Thymus (tissue), 11 donors: ENCODE measurements at regions not wholly inside any gene's neighbourhood (a gene's known extent, or its start where the extent isn't known, plus 50 kb on each side); places are given as distances from the start of the nearest gene placed in this dataset.

ENCODE experiments used
- DNase-seq, 9 donors: peaks; one replicate each; pipeline ENCODE4 v3.0.0-alpha.2; 2013; ENCODE audit warnings: low spot score in 9 of 9, low read depth in 6 of 9, missing footprints in 1 of 9
- H3K27ac ChIP-seq, 2 donors: one replicate each; pipeline ENCODE4 v1.5.1; 2013; ENCODE audit warnings: control low read depth in 1 of 2, low read depth in 1 of 2, low read length in 1 of 2, mild to moderate bottlenecking in 1 of 2, moderate library complexity in 1 of 2
- H3K27me3 ChIP-seq, 2 donors: one replicate each; pipeline ENCODE4 v1.5.1; 2013; ENCODE audit warnings: low read length in 1 of 2; ENCODE audit not compliant: control insufficient read depth in 2 of 2, insufficient read depth in 1 of 2
- H3K36me3 ChIP-seq, 2 donors: one replicate each; pipeline ENCODE4 v1.5.1; 2013; ENCODE audit warnings: low read length in 1 of 2, mild to moderate bottlenecking in 1 of 2, moderate library complexity in 1 of 2; ENCODE audit not compliant: control insufficient read depth in 2 of 2, insufficient read depth in 2 of 2
- H3K4me1 ChIP-seq, 2 donors: one replicate each; pipeline ENCODE4 v1.5.1; 2013; ENCODE audit warnings: low read length in 2 of 2; ENCODE audit not compliant: control insufficient read depth in 2 of 2, insufficient read depth in 2 of 2
- H3K4me3 ChIP-seq, 2 donors: one replicate each; pipeline ENCODE4 v1.5.1; 2013; ENCODE audit warnings: low read length in 2 of 2, control low read depth in 1 of 2, mild to moderate bottlenecking in 1 of 2
- H3K9me3 ChIP-seq, 2 donors: one replicate each; pipeline ENCODE4 v1.5.1; 2013; ENCODE audit warnings: low read length in 1 of 2, mild to moderate bottlenecking in 1 of 2; ENCODE audit not compliant: control insufficient read depth in 2 of 2, insufficient read depth in 1 of 2
- WGBS: extraction: QIAGEN DNeasy Blood & Tissue Kit; methylation state at CpG from one replicate; pipeline ENCODE4 v1.1.7; 2013; 5-methylcytosine and 5-hydroxymethylcytosine counted together
- donor health status: healthy.

- Histone ChIP-seq H3K36me3 (no peaks in the 10 kb centered on the region), H3K27ac (no peak overlapping the region), H3K9me3 (peaks cover 0 to under 1% of the 10 kb centered on the region in 2 donors), H3K4me1 (no peaks in the 10 kb centered on the region), H3K4me3 (no peak overlapping the region), H3K27me3 (no peaks in the 10 kb centered on the region)
- no peak for DNase-seq
- WGBS: 83% methylated on average over 2 of the region's 2 CpGs
Observed at GRCh38 chr6:22412994-22413393, 116.2 kb upstream of the PRL start.

- DNase-seq: no peak
- Histone ChIP-seq H3K9me3 (peaks cover 0 to 3% of the 10 kb centered on the region in 2 donors), H3K27ac (no peak overlapping the region), H3K4me1 (no peaks in the 10 kb centered on the region), H3K36me3 (no peaks in the 10 kb centered on the region), H3K27me3 (no peaks in the 10 kb centered on the region), H3K4me3 (no peak overlapping the region)
- WGBS: 95% methylated on average over 6 of the region's 6 CpGs
Observed at GRCh38 chr6:22413681-22414311, 117.0 kb upstream of the PRL start.

- Histone ChIP-seq H3K4me1 (no peaks in the 10 kb centered on the region), H3K9me3 (peaks cover 0 to 3% of the 10 kb centered on the region in 2 donors), H3K27me3 (no peaks in the 10 kb centered on the region), H3K4me3 (no peak overlapping the region), H3K27ac (no peak overlapping the region), H3K36me3 (no peaks in the 10 kb centered on the region)
- WGBS: 86% methylated on average over 1 of the region's 1 CpG
- no peak for DNase-seq
Observed at GRCh38 chr6:22418714-22419113, 121.9 kb upstream of the PRL start.

GRCh38 chr6:22421198-22421597, 124.4 kb upstream of the PRL start:
- no peak for DNase-seq
- no peaks in the 10 kb centered on the region for H3K27me3 ChIP-seq
- WGBS: 96% methylated on average over 2 of the region's 2 CpGs

DNA sequence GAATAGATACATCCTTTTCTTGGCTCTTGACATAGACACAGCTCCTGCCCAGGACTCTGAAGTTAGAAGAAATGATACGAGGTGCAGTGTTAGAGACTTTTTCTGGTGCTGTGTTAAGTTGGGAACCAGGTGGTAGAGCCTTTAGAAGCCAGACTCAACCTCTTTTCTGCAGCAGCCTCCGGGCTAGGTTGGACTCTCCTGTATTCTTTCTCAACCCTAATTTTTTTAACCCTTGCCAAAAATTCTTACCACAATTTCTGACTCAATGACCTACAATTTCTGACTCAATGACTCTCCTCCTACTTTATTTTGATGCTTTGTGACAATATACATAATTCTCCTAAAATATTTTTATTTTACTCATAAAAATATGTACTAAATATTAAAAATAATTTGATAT, 127.4 kb upstream of the PRL start:
- no peak for DNase-seq
- H3K36me3 ChIP-seq: no peaks in the 10 kb centered on the region
- 96% methylated on average over 2 of the region's 2 CpGs for WGBS
- H3K4me1 ChIP-seq: no peaks in the 10 kb centered on the region
- no peak overlapping the region for H3K27ac ChIP-seq
- H3K4me3 ChIP-seq: no peak overlapping the region
- H3K9me3 ChIP-seq: no peaks in the 10 kb centered on the region
- no peaks in the 10 kb centered on the region for H3K27me3 ChIP-seq

More at GRCh38 chr6:22421198-22421597, 124.4 kb upstream of the PRL start:
- Histone ChIP-seq H3K9me3 (peaks cover 0 to 3% of the 10 kb centered on the region in 2 donors), H3K4me3 (no peak overlapping the region), H3K27ac (no peak overlapping the region), H3K4me1 (no peaks in the 10 kb centered on the region), H3K36me3 (no peaks in the 10 kb centered on the region)

GRCh38 chr6:22432060-22432459, 135.2 kb upstream of the PRL start:
- Histone ChIP-seq H3K27ac (no peak overlapping the region), H3K27me3 (no peaks in the 10 kb centered on the region), H3K4me3 (no peak overlapping the region), H3K36me3 (no peaks in the 10 kb centered on the region), H3K4me1 (no peaks in the 10 kb centered on the region), H3K9me3 (no peaks in the 10 kb centered on the region)
- no peak for DNase-seq
- 98% methylated on average over 2 of the region's 2 CpGs for WGBS

DNA sequence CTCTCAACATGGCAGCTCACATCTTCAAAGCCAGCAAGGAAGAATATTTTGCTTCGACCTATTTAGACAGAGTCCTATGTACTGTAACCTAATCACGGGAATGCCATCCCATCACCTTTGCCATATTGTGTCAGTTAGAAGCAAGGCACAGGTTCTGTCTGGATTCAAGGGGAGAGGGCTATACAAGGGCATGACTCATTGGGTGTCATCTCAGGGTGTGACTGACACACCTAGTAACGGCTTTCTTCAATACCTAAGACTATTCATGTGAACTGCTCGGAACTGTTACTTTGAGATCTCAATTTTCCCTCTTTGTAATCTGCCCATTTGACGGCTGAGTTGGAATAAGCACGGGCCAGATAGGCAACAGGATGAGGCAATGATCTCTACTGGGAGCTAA, 135.6 kb upstream of the HDGFL1 start:
- WGBS: 97% methylated on average over 6 of the region's 6 CpGs
- Histone ChIP-seq H3K4me1 (no peaks in the 10 kb centered on the region), H3K9me3 (no peaks in the 10 kb centered on the region), H3K27ac (no peak overlapping the region), H3K36me3 (no peaks in the 10 kb centered on the region), H3K27me3 (no peaks in the 10 kb centered on the region), H3K4me3 (no peak overlapping the region)
- no peak for DNase-seq

- no peak overlapping the region for H3K4me3 ChIP-seq
- DNase-seq: no peak
- WGBS: 97% methylated on average over 4 of the region's 4 CpGs
- H3K36me3 ChIP-seq: no peaks in the 10 kb centered on the region
- H3K4me1 ChIP-seq: no peaks in the 10 kb centered on the region
- no peak overlapping the region for H3K27ac ChIP-seq
- H3K27me3 ChIP-seq: no peaks in the 10 kb centered on the region
- H3K9me3 ChIP-seq: no peaks in the 10 kb centered on the region
Observed at GRCh38 chr6:22435151-22435550, 134.2 kb upstream of the HDGFL1 start.

DNA sequence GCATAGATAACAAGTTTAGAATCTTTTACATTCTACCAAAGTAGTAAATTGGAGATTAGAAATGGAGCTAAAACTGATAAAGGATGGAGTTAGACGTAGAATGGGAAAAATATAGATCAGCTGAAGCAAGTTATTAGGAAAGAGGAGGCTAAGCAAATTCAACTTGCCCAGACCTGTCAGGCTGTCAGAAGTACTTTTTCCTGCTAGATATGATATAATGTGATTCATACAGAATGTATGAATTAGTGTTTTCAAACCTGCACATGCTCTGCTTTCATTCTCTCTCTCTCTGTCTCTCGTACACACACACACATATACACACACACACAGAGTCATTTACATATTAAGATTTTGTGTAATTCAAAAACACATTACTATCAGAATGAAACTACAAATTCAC, 133.2 kb upstream of the HDGFL1 start:
- no peak overlapping the region for H3K4me3 ChIP-seq
- H3K36me3 ChIP-seq: no peaks in the 10 kb centered on the region
- H3K4me1 ChIP-seq: no peaks in the 10 kb centered on the region
- no peak for DNase-seq
- no peak overlapping the region for H3K27ac ChIP-seq
- no peaks in the 10 kb centered on the region for H3K27me3 ChIP-seq
- no peaks in the 10 kb centered on the region for H3K9me3 ChIP-seq
- 91% methylated on average over 2 of the region's 2 CpGs for WGBS

- no peak for DNase-seq
- H3K27ac ChIP-seq: no peak overlapping the region
- no peaks in the 10 kb centered on the region for H3K4me1 ChIP-seq
- H3K36me3 ChIP-seq: no peaks in the 10 kb centered on the region
- no peak overlapping the region for H3K4me3 ChIP-seq
- no peaks in the 10 kb centered on the region for H3K9me3 ChIP-seq
- no peaks in the 10 kb centered on the region for H3K27me3 ChIP-seq
- 95% methylated on average over 1 of the region's 1 CpG for WGBS
Observed at GRCh38 chr6:22437665-22438064, 131.7 kb upstream of the HDGFL1 start.
